GM21825 (cell line): ENCODE measurements at regions not wholly inside any gene's neighbourhood (a gene's known extent, or its start where the extent isn't known, plus 50 kb on each side); places are given as distances from the start of the nearest gene placed in this dataset.

Source experiments
- ATAC-seq: cut with Tn5 transposase; IDR thresholded peaks from one replicate; pipeline ENCODE4 v1.9.1; 2021; ENCODE audit warnings: mild to moderate bottlenecking, moderate library complexity; ENCODE audit not compliant: unreplicated experiment

DNA sequence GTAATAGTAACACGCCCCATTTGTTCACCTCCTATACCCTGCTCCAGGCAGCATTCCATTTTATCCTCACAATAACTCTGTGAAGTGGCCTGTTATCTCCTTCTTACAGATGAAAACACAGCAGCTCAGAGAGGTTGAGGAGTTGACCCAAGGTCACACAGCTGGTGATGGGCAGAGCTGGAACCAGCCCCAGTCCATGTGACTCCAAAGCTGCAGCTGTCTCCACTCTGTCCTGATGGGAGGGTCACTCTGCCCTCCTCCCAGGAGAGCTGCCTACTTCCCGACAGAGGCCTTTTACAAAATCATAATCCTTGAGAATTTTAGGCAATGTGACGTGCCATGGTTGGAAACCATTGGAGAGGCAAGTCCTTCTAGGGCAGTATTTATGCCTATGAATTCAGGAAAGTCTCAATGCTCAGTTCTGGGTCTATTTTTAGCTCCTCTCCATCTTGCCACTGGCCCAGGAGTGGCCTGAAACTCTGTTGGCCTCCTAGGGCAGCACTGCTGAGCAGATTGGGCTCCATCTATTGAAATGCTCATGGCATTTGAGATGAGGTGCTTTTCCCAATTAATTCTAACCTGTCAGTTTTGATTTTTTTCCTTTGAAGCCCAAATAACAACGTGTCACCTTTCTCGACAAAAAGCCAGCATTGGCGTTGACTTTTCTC lies 50.1 kb upstream of the KCNK12 start:
- ATAC-seq: no peak
